OCI-LY3 (cell line): ENCODE measurements at regions not wholly inside any gene's neighbourhood (a gene's known extent, or its start where the extent isn't known, plus 50 kb on each side); places are given as distances from the start of the nearest gene placed in this dataset.

ENCODE experiments used
- EZH2phosphoT487 ChIP-seq: fragments of 200-600 bp; shearing (Covaris generic); IDR thresholded peaks from 2 replicates; pipeline ENCODE4 v1.6.1; 2018; ENCODE audit warnings: antibody characterized with exemption, mixed run types, low read depth
- TF ChIP-seq, protein P1 (sequence below): fragments of 200-600, 300-600 bp; sonication (generic); IDR thresholded peaks from 2 replicates; pipeline ENCODE4 v1.5.1; 2014; ENCODE audit warnings: antibody characterized with exemption, low read length, low read depth

DNA sequence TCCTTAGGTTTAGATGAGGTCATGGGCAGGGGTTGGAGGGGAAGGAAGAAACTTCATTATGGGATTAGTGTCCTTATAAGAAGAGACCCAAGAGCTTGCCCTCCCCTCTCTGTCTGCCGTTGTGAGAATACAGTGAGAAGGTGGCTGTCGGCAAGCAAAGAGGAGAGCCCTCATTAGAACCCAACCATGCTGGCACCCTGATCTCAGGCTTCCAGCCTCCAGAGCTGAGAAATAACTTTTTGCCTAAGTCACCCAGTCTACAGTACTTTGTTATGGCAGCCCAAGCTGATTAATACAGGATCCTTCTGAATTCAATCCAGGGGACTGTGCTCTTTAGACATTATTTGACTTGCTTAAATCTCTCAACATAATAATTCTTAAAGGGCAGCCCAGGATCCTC, 209.0 kb downstream of the RNF152 start:
- TF ChIP-seq, protein P1, sequence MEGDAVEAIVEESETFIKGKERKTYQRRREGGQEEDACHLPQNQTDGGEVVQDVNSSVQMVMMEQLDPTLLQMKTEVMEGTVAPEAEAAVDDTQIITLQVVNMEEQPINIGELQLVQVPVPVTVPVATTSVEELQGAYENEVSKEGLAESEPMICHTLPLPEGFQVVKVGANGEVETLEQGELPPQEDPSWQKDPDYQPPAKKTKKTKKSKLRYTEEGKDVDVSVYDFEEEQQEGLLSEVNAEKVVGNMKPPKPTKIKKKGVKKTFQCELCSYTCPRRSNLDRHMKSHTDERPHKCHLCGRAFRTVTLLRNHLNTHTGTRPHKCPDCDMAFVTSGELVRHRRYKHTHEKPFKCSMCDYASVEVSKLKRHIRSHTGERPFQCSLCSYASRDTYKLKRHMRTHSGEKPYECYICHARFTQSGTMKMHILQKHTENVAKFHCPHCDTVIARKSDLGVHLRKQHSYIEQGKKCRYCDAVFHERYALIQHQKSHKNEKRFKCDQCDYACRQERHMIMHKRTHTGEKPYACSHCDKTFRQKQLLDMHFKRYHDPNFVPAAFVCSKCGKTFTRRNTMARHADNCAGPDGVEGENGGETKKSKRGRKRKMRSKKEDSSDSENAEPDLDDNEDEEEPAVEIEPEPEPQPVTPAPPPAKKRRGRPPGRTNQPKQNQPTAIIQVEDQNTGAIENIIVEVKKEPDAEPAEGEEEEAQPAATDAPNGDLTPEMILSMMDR: no peak
- no peak for TF ChIP-seq EZH2phosphoT487
